ENCODE measurements at regions not wholly inside any gene's neighbourhood (a gene's known extent, or its start where the extent isn't known, plus 50 kb on each side); places are given as distances from the start of the nearest gene placed in this dataset.

GRCh38 chr21:25220169-25220568 is 387.1 kb downstream of the MRPL39 start:
- no peak for DNase-seq (ENCODE audit: low read depth)
- H3K4me3 ChIP-seq (ENCODE audit: low read depth, low read length) = no peak overlapping the region
- no peak for TF ChIP-seq CTCF (IDR thresholded peaks at IDR 0.05; ENCODE audit: low read depth, low read length, missing control alignments)
- in situ Hi-C loops (cut with HindIII; ENCODE audit: low sequenced_read_pairs) = no loop called here

- no peak for DNase-seq (ENCODE audit: low read depth)
- TF ChIP-seq CTCF (IDR thresholded peaks at IDR 0.05; ENCODE audit: low read depth, low read length, missing control alignments) = no peak
- H3K4me3 ChIP-seq (ENCODE audit: low read depth, low read length) = no peak overlapping the region
These were observed 391.4 kb downstream of the MRPL39 start for GRCh38 chr21:25215698-25216384.

GRCh38 chr21:25214676-25215075 is 392.6 kb downstream of the MRPL39 start:
- no peak for DNase-seq (ENCODE audit: low read depth)
- no peak for TF ChIP-seq CTCF (IDR thresholded peaks at IDR 0.05; ENCODE audit: low read depth, low read length, missing control alignments)
- H3K4me3 ChIP-seq (ENCODE audit: low read depth, low read length) = no peak overlapping the region
- in situ Hi-C loops (cut with HindIII; ENCODE audit: low sequenced_read_pairs) = no loop called here

More at GRCh38 chr21:25215698-25216384, 391.4 kb downstream of the MRPL39 start:
- in situ Hi-C loops (cut with HindIII; ENCODE audit: low sequenced_read_pairs) = no loop called here

- DNase-seq (ENCODE audit: low read depth) = no peak
- TF ChIP-seq CTCF (IDR thresholded peaks at IDR 0.05; ENCODE audit: low read depth, low read length, missing control alignments) = no peak
- no peak overlapping the region for H3K4me3 ChIP-seq (ENCODE audit: low read depth, low read length)
- in situ Hi-C loops (cut with HindIII; ENCODE audit: low sequenced_read_pairs) = no loop called here
These were observed 407.3 kb downstream of the MRPL39 start for GRCh38 chr21:25199944-25200343.

- TF ChIP-seq CTCF (IDR thresholded peaks at IDR 0.05; ENCODE audit: low read depth, low read length, missing control alignments) = no peak
- DNase-seq (ENCODE audit: low read depth) = no peak
- H3K4me3 ChIP-seq (ENCODE audit: low read depth, low read length) = no peak overlapping the region
- in situ Hi-C loops (cut with HindIII; ENCODE audit: low sequenced_read_pairs) = loop anchor here (5.0 kb wide), 1 partner anchor 36 kb away; no protein-coding TSS in a partner anchor
These were observed 416.1 kb downstream of the MRPL39 start for GRCh38 chr21:25191141-25191540.

GRCh38 chr21:25189497-25189896 is 417.8 kb downstream of the MRPL39 start:
- no peak for DNase-seq (ENCODE audit: low read depth)
- TF ChIP-seq CTCF (IDR thresholded peaks at IDR 0.05; ENCODE audit: low read depth, low read length, missing control alignments) = no peak
- in situ Hi-C loops (cut with HindIII; ENCODE audit: low sequenced_read_pairs) = no loop called here
- H3K4me3 ChIP-seq (ENCODE audit: low read depth, low read length) = no peak overlapping the region
